Caco-2 (cell line): ENCODE measurements at regions not wholly inside any gene's neighbourhood (a gene's known extent, or its start where the extent isn't known, plus 50 kb on each side); places are given as distances from the start of the nearest gene placed in this dataset.

Source experiments
- BruUV-seq: library from RNA; stranded (reverse); fragments of 400-500 nt; replicated peaks from 2 replicates; lab custom pipeline; 2021; lab: Mats Ljungman, UMichigan
- CTCF ChIA-PET: fragments of 300-600 bp; sonication (Branson Sonifier 250); formaldehyde crosslinking; loops from one replicate; lab custom pipeline; 2022; ENCODE audit warnings: antibody characterized with exemption; lab: Charles Lee
- POLR2A ChIA-PET: fragments of 300-600 bp; sonication (Branson Sonifier 250); formaldehyde crosslinking; loops from one replicate; lab custom pipeline; 2022; ENCODE audit warnings: antibody characterized with exemption; lab: Charles Lee
- DNase-seq, 2 experiments: peaks; one replicate each; pipeline versions ENCODE4 v3.0.0 to v3.0.0-alpha.2; 2020 to 2022
- H3K27me3 ChIP-seq: replicated peaks from 2 replicates; pipeline ENCODE4 v1.6.0; 2011; ENCODE audit warnings: low read length; ENCODE audit not compliant: control insufficient read depth, insufficient read depth
- H3K36me3 ChIP-seq: 2 replicates; pipeline ENCODE4 v1.5.1; 2011; ENCODE audit warnings: low read length; ENCODE audit not compliant: control insufficient read depth, insufficient read depth
- H3K4me1 ChIP-seq: fragments of 250-450 bp; sonication (Bioruptor Pico); 2 replicates; pipeline ENCODE4 v1.5.1; 2020; ENCODE audit warnings: mild to moderate bottlenecking
- H3K4me3 ChIP-seq: 2 replicates; pipeline ENCODE4 v1.5.1; 2011; ENCODE audit warnings: low read depth, mild to moderate bottlenecking, control low read depth, low read length
- H3K9me3 ChIP-seq: fragments of 250-450 bp; sonication (Bioruptor Pico); 2 replicates; pipeline ENCODE4 v1.5.1; 2020; ENCODE audit warnings: mild to moderate bottlenecking, moderate library complexity
- H3K27ac Mint-ChIP-seq: one replicate; pipeline ENCODE4 v1.8.0; 2022; ENCODE audit warnings: mixed read lengths; ENCODE audit not compliant: unreplicated experiment
- H3K27me3 Mint-ChIP-seq: one replicate; pipeline ENCODE4 v1.8.0; 2022; ENCODE audit warnings: mixed read lengths; ENCODE audit not compliant: insufficient read depth, unreplicated experiment
- H3K36me3 Mint-ChIP-seq: one replicate; pipeline ENCODE4 v1.8.0; 2022; ENCODE audit warnings: mild to moderate bottlenecking, mixed read lengths; ENCODE audit not compliant: insufficient read depth, unreplicated experiment
- H3K4me1 Mint-ChIP-seq: one replicate; pipeline ENCODE4 v1.8.0; 2022; ENCODE audit warnings: low read depth, mixed read lengths; ENCODE audit not compliant: unreplicated experiment
- H3K4me3 Mint-ChIP-seq: one replicate; pipeline ENCODE4 v1.8.0; 2022; ENCODE audit warnings: mild to moderate bottlenecking, moderate library complexity, mixed read lengths; ENCODE audit not compliant: unreplicated experiment
- H3K9me3 Mint-ChIP-seq: one replicate; pipeline ENCODE4 v1.8.0; 2022; ENCODE audit warnings: mixed read lengths; ENCODE audit not compliant: unreplicated experiment
- CTCF ChIP-seq, 2 experiments: fragments of 200-600 bp in 1 of 2; IDR thresholded peaks; 1 replicate in 1 of 2; 2 replicates in 1 of 2; pipeline versions ENCODE4 v1.5.1 to v1.8.0; 2011 to 2022; ENCODE audit warnings: antibody characterized with exemption in 1 of 2, control low read depth in 1 of 2, inconsistent platforms in 1 of 2, low read depth in 1 of 2, low read length in 1 of 2, mild to moderate bottlenecking in 1 of 2, moderate library complexity in 1 of 2; ENCODE audit not compliant: insufficient read depth in 1 of 2, severe bottlenecking in 1 of 2, unreplicated experiment in 1 of 2
- intact Hi-C: fragments of 100-400 bp; cut with micrococcal nuclease; formaldehyde crosslinking; loops from one replicate; pipeline ENCODE4 v1.10.0; 2022; ENCODE audit not compliant: unreplicated experiment

- Mint-ChIP-seq H3K4me3 (no peak overlapping the region), H3K9me3 (peaks cover 10% of the 10 kb centered on the region), H3K27me3 (no peaks in the 10 kb centered on the region), H3K27ac (no peak overlapping the region), H3K4me1 (peaks cover 17% of the 10 kb centered on the region), H3K36me3 (peaks cover 5% of the 10 kb centered on the region)
- DNase-seq, result no peak
- Histone ChIP-seq H3K9me3 (no peaks in the 10 kb centered on the region), H3K4me3 (no peak overlapping the region), H3K4me1 (peaks cover 12% of the 10 kb centered on the region), H3K36me3 (no peaks in the 10 kb centered on the region), H3K27me3 (no peaks in the 10 kb centered on the region)
- POLR2A ChIA-PET, result no interaction called here
- TF ChIP-seq CTCF (IDR thresholded peaks at IDR 0.05; ENCODE audit: insufficient read depth in 1 of 2, low read depth in 1 of 2, low read length in 1 of 2, severe bottlenecking in 1 of 2, unreplicated experiment in 1 of 2), result no peak
- BruUV-seq, result no TSS peak
- CTCF ChIA-PET, result no interaction called here
- intact Hi-C loops, result no loop called here
These were observed 270.1 kb downstream of the RDH14 start for GRCh38 chr2:18290386-18290785.

- no peak for DNase-seq
- TF ChIP-seq CTCF (IDR thresholded peaks at IDR 0.05; ENCODE audit: insufficient read depth in 1 of 2, low read depth in 1 of 2, low read length in 1 of 2, severe bottlenecking in 1 of 2, unreplicated experiment in 1 of 2), result no peak
- Mint-ChIP-seq H3K4me1 (peaks cover 17% of the 10 kb centered on the region), H3K36me3 (peaks cover 6% of the 10 kb centered on the region), H3K27ac (no peak overlapping the region), H3K4me3 (no peak overlapping the region), H3K27me3 (no peaks in the 10 kb centered on the region), H3K9me3 (peaks cover 10% of the 10 kb centered on the region)
- no peak overlapping the region for H3K4me3 ChIP-seq
- H3K27me3 ChIP-seq, result no peaks in the 10 kb centered on the region
- no TSS peak for BruUV-seq
- CTCF ChIA-PET, result no interaction called here
- POLR2A ChIA-PET, result no interaction called here
- H3K36me3 ChIP-seq, result no peaks in the 10 kb centered on the region
- intact Hi-C loops, result loop anchor here (1.0 kb wide), 1 partner anchor 12 kb away; no protein-coding TSS in a partner anchor
- H3K9me3 ChIP-seq, result no peaks in the 10 kb centered on the region
- H3K4me1 ChIP-seq, result peaks cover 12% of the 10 kb centered on the region
These were observed 273.6 kb downstream of the RDH14 start for GRCh38 chr2:18286897-18287296.

GRCh38 chr2:18284331-18284730 is 276.1 kb downstream of the RDH14 start:
- no peaks in the 10 kb centered on the region for H3K27me3 Mint-ChIP-seq
- no peak overlapping the region for H3K4me3 Mint-ChIP-seq
- Histone ChIP-seq H3K4me3 (no peak overlapping the region), H3K4me1 (peaks cover 12% of the 10 kb centered on the region), H3K9me3 (no peaks in the 10 kb centered on the region), H3K27me3 (no peaks in the 10 kb centered on the region), H3K36me3 (no peaks in the 10 kb centered on the region)
- no peak for TF ChIP-seq CTCF (IDR thresholded peaks at IDR 0.05; ENCODE audit: insufficient read depth in 1 of 2, low read depth in 1 of 2, low read length in 1 of 2, severe bottlenecking in 1 of 2, unreplicated experiment in 1 of 2)
- BruUV-seq, result no TSS peak
- peaks cover 6% of the 10 kb centered on the region for H3K36me3 Mint-ChIP-seq
- peaks cover 17% of the 10 kb centered on the region for H3K4me1 Mint-ChIP-seq
- H3K27ac Mint-ChIP-seq, result no peak overlapping the region
- CTCF ChIA-PET, result no interaction called here
- H3K9me3 Mint-ChIP-seq, result peaks cover 10% of the 10 kb centered on the region
- intact Hi-C loops, result no loop called here
- no peak for DNase-seq
- POLR2A ChIA-PET, result no interaction called here
